HG03095 (cell line): ENCODE measurements at regions not wholly inside any gene's neighbourhood (a gene's known extent, or its start where the extent isn't known, plus 50 kb on each side); places are given as distances from the start of the nearest gene placed in this dataset.

Source experiments
- ATAC-seq: cut with Tn5 transposase; IDR thresholded peaks from one replicate; pipeline ENCODE4 v1.9.1; 2021; ENCODE audit warnings: moderate library complexity; ENCODE audit not compliant: unreplicated experiment

- no peak for ATAC-seq
Measured at GRCh38 chr9:118276784-118277183, 572.6 kb downstream of the TLR4 start.

- no peak for ATAC-seq
Measured at GRCh38 chr9:118281772-118282171, 577.6 kb downstream of the TLR4 start.

GRCh38 chr9:118283488-118283887, 579.3 kb downstream of the TLR4 start:
- ATAC-seq, result no peak

DNA sequence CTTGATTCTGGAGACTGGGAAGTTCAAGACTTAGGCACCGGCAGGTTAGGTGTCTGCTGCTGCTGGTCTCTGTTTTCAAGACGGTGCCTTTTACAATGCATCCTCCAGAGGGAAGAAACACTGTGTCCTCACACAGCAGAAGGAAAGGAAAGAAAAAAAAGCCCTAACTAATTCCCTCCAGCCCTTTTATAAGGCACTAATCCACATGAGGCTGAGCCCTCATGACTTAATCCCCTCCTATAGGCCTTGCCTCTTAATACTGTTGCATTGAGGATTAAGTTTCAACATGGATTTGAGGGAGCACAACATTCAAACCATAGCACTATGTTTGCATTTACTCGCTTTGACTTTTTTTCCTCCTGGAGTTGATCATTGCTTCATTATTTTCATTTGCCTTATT, 585.9 kb downstream of the TLR4 start:
- no peak for ATAC-seq

DNA sequence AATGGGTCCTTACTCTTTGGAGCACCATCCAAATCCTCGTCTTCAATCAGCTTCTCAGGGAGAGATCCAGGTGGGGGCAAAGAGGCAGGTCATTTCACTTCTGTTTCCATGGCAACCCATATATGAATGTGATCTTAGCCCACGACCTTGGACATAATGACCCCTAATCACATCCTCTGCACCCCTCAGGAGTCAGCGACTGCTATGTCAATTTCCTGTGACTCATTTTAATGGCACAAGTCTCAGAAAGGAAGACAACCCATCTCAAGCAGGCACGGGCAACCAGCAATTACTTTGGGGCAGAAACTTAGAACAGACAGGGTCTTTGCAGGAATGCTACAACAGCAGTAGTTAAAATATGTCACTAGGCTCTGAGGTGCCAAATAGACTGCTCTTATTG, 591.2 kb downstream of the TLR4 start:
- ATAC-seq, result no peak

DNA sequence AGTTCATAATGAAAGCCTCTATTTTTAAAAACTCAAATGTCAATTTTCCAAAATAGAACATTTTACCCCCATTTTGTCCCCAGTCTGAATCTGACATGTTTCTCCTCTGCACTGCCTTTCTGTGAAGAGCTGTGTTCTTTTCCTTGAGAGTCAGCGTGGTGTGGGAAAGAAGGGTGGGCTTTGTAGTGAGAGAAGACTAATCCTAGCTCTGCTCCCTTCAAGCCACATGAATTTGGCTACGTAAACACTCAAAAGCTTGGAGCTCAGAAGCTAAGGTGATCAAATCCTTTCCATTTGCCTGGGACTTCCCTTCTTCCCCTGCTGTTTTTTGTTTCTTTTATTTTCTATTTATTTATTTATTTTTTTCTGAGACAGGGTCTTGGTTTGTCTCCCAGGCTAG, 598.5 kb downstream of the TLR4 start:
- ATAC-seq, result no peak

- no peak for ATAC-seq
Measured at GRCh38 chr9:118303216-118303615, 599.0 kb downstream of the TLR4 start.

GRCh38 chr9:118305331-118305730, 601.1 kb downstream of the TLR4 start:
- no peak for ATAC-seq

DNA sequence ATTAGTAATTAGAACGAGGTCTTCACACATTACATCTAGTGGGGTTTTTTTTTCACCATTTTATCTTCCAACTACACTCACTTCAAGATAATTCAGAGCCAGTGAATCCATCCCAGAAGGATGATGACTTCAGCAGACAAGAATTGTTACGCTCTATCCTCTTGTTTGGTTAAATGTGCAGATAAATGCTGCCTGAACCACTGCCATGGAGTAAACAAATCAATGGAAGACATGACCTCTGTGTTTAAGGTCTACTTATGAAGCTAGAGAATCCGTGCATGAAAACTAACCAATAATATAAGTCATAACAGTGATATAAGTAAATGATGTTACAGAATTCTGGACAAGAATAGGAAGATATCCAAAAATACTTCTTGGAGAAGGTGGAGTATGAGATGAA, 602.6 kb downstream of the TLR4 start:
- ATAC-seq, result no peak

- ATAC-seq, result no peak
Measured at GRCh38 chr9:118313965-118314364, 609.8 kb downstream of the TLR4 start.

- ATAC-seq, result no peak
Measured at GRCh38 chr9:118316831-118317343, 612.7 kb downstream of the TLR4 start.

GRCh38 chr9:118318770-118319431, 614.7 kb downstream of the TLR4 start:
- ATAC-seq, result no peak

- no peak for ATAC-seq
Measured at GRCh38 chr9:118321788-118322187, 617.6 kb downstream of the TLR4 start.

DNA sequence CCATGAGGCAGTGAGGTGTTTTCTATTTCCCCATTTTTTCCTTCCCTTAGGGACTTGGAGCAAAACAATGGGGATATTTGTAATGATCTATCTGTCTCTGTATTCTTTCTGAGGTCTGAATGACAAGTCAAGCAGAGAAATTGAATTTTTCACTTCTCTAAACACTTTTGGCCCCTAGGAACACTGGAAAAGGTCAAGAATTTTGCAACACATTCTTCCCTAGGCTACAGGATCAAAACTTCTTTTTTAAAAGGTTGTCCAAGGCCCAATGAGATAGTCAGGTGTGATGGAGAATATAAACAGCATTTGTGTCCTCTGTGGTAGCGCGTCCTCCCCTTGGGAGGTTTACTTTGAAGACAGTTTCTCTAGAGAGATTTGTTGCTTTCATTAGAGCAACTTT, 620.5 kb downstream of the TLR4 start:
- ATAC-seq, result no peak

DNA sequence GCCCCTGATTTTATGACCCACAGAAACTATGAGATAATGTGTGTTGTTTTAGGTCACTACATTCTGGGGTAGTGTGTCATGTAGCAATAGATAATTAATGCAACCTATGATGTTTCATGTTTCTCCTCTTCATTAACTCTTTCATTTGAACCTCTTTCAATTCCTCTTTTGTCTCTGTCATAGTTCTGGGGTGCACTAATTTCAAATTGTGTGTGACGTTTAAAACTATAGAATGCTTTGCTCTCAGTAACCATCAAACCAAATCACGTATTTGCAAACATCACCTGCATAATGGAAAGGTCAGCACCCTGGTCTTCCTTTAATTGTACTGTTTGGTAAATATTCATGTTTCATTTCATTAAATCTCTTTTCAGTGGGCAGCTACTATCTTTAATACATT, 621.6 kb downstream of the TLR4 start:
- ATAC-seq, result no peak

DNA sequence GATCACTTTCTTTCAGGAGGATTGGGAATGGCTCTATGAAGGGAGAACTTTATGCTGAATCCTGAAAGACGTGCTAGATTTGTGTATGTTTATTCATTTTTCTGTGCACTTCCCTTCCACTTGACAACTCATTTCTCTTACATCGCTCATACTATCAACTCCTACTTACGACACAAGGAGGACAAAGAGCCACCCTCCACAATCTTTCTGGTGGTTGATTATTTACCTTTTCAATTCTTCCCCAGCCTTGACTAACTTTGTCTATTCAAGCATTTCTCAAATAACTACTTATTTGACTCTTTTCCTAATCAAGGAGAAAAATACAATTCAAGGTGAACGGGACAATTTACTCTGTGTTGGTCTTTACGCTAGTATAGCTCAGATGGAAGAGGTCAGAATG, 622.1 kb downstream of the TLR4 start:
- no peak for ATAC-seq

DNA sequence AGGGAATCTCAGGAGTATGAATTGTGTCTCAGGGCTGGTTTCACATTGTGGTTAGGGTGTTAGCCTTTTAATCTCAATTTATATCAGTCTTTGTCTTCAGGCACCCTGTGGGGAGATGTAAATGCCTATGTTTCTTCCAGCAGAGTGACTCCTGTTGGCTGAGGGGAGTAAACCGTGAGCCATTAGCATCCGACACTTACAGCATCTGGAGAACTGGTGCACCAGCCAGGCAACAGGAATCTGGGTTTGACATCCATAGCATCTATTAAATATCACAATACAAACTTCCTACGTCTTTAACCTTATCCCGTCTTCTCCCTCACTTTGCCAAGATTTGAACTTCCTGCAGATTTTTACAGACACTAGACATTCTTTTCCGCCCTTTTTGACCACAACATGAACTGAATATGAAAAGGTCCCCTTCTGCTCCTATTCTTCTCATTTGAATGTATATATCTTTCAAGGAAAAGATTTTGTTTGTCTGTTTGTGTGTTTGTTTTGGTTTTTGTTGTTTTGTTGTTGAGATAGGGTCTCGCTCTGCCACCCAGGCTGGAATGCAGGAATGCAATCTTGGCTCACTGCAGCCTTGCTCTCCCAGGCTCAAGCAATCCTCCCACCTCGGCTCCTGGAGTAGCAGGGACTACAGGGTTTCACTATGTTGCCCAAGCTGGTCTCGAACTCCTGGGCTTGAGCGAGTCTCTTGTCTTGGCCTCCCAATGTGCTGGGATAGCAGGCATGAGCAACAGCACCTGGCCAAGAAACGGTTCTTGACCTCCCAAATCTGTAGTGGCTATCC, 626.2 kb downstream of the TLR4 start:
- no peak for ATAC-seq

- no peak for ATAC-seq
Measured at GRCh38 chr9:118331622-118332045, 627.4 kb downstream of the TLR4 start.

DNA sequence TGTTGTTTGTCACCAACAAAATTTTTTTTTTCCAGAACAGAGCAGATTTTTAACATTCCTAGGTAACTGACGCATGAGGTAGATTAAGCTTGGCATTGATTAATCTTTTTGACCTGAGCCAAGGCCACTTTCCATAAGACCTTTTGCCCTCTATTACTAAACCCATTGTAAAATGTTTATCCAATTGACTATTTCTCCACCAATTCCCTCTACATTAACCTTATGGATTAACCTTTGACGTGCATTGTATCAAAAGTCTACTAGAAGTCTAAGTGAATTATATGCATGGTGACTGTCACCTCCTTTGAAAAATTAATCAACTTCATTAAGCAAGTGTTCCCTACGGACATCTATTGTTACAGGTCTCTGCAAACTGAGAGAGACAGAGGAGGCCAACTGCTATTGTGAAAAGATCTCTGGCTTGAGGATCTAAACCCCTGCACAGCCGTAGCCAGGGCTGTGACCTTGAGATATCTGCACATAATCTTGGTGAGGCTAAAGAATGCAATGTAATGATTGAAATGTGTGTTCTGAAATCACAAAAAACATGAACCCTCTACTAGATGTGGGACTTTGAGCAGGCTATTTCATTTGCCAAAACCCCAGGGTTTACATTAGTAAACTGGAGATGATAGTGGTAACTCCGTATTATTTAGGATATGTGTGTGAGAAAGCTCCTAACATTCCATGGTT, 632.2 kb downstream of the TLR4 start:
- ATAC-seq, result no peak

GRCh38 chr9:118336943-118337330, 632.7 kb downstream of the TLR4 start:
- ATAC-seq, result no peak

- no peak for ATAC-seq
Measured at GRCh38 chr9:118360036-118360435, 655.8 kb downstream of the TLR4 start.

- no peak for ATAC-seq
Measured at GRCh38 chr9:118362123-118362522, 657.9 kb downstream of the TLR4 start.
